Testis (tissue), 2 donors: ENCODE measurements at regions not wholly inside any gene's neighbourhood (a gene's known extent, or its start where the extent isn't known, plus 50 kb on each side); places are given as distances from the start of the nearest gene placed in this dataset.

ENCODE experiments used
- CTCF ChIP-seq, 3 experiments: fragments of 450-650 bp in 2 of 3; fragments of 200-600 bp in 1 of 3; sonication (generic) in 1 of 3; IDR thresholded peaks; one replicate each; pipeline ENCODE4 v1.5.1; 2016 to 2019; ENCODE audit warnings: antibody characterized with exemption in 3 of 3, mild to moderate bottlenecking in 2 of 3, moderate library complexity in 1 of 3
- POLR2A ChIP-seq: fragments of 450-650 bp; IDR thresholded peaks from one replicate; pipeline ENCODE4 v1.6.1; 2017; ENCODE audit warnings: antibody characterized with exemption, mild to moderate bottlenecking, moderate library complexity

DNA sequence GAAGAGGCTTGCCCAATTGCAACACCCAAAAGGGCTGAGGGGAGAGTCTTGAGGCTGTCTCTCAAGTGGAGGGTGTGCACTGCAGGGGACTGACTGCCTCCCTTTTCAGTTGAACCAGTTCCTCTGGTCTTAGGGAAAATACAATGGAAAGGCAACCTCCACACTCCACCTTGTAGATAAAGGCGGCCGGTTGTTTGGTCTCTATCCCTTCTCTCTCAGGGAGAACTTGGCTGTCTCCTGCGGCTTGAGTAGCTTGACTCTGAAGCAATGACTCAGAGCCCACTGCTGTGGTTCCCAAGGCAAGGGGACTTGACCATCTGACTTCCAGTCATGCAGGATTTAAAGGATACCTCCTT, 143.2 kb upstream of the UMPS start:
- TF ChIP-seq CTCF (IDR thresholded peaks at IDR 0.05): no peak
- no peak for TF ChIP-seq POLR2A
